OCI-LY3 (cell line): ENCODE measurements at regions not wholly inside any gene's neighbourhood (a gene's known extent, or its start where the extent isn't known, plus 50 kb on each side); places are given as distances from the start of the nearest gene placed in this dataset.

Experiments
- H2AFZ ChIP-seq: fragments of 200-600, 300-600 bp; shearing (Covaris generic); 2 replicates; pipeline ENCODE4 v1.6.0; 2014; ENCODE audit warnings: antibody characterized with exemption, low read depth, low read length
- H3K27ac ChIP-seq: fragments of 200-600, 300-600 bp; sonication (generic); 2 replicates; pipeline ENCODE4 v1.5.1; 2014; ENCODE audit warnings: mild to moderate bottlenecking, low read length, moderate library complexity, mixed read lengths
- H3K27me3 ChIP-seq: fragments of 200-600, 300-600 bp; sonication (generic); 2 replicates; pipeline ENCODE4 v1.6.1; 2014; ENCODE audit warnings: low read depth, low read length, mixed read lengths
- H3K36me3 ChIP-seq: fragments of 200-600, 300-600 bp; sonication (generic); replicated peaks from 2 replicates; pipeline ENCODE3; 2014; ENCODE audit warnings: low read depth, low read length, mixed read lengths
- H3K4me1 ChIP-seq: fragments of 300-600, 200-600 bp; sonication (generic); 2 replicates; pipeline ENCODE4 v1.6.1; 2014; ENCODE audit warnings: low read length, mixed read lengths
- H3K4me2 ChIP-seq: fragments of 200-600, 300-600 bp; sonication (generic); 2 replicates; pipeline ENCODE4 v1.6.1; 2014; ENCODE audit warnings: low read length, mixed read lengths
- H3K4me3 ChIP-seq: fragments of 300-600, 200-600 bp; sonication (generic); 2 replicates; pipeline ENCODE4 v1.5.1; 2014; ENCODE audit warnings: antibody characterized with exemption, mild to moderate bottlenecking, low read length, moderate library complexity
- H3K79me2 ChIP-seq: fragments of 300-600, 200-600 bp; shearing (Covaris generic); 2 replicates; pipeline ENCODE4 v1.6.1; 2014; ENCODE audit warnings: mild to moderate bottlenecking, low read length, mixed read lengths
- H3K9ac ChIP-seq: fragments of 300-600, 200-600 bp; shearing (Covaris generic); 2 replicates; pipeline ENCODE4 v1.6.0; 2014; ENCODE audit warnings: mild to moderate bottlenecking, low read length, moderate library complexity
- H3K9me3 ChIP-seq: fragments of 200-600, 300-600 bp; shearing (Covaris generic); 2 replicates; pipeline ENCODE4 v1.6.1; 2014; ENCODE audit warnings: low read length, mixed read lengths; ENCODE audit not compliant: insufficient read depth
- H4K20me1 ChIP-seq: fragments of 200-600, 300-600 bp; sonication (generic); 2 replicates; pipeline ENCODE4 v1.6.1; 2016; ENCODE audit warnings: low read length, mixed read lengths; ENCODE audit not compliant: insufficient read depth
- EZH2phosphoT487 ChIP-seq: fragments of 200-600 bp; shearing (Covaris generic); IDR thresholded peaks from 2 replicates; pipeline ENCODE4 v1.6.1; 2018; ENCODE audit warnings: antibody characterized with exemption, mixed run types, low read depth
- TF ChIP-seq, protein P1 (sequence below): fragments of 200-600, 300-600 bp; sonication (generic); IDR thresholded peaks from 2 replicates; pipeline ENCODE4 v1.5.1; 2014; ENCODE audit warnings: antibody characterized with exemption, low read length, low read depth

GRCh38 chr9:94164806-94165549 is 80.7 kb downstream of the PTPDC1 start:
- Histone ChIP-seq H2AFZ (peak overlapping the region; percentile 84), H3K9ac (peak overlapping the region; percentile 81), H3K27ac (no peak overlapping the region), H3K27me3 (no peaks in the 10 kb centered on the region), H3K4me3 (peak overlapping the region; percentile 85), H3K4me1 (peaks cover 29% of the 10 kb centered on the region), H4K20me1 (peaks cover 30% of the 10 kb centered on the region), H3K36me3 (peaks cover 10% of the 10 kb centered on the region), H3K79me2 (peaks cover 36% of the 10 kb centered on the region), H3K4me2 (peak overlapping the region; percentile 96), H3K9me3 (no peaks in the 10 kb centered on the region)
- TF ChIP-seq EZH2phosphoT487 = no peak
- TF ChIP-seq, protein P1, sequence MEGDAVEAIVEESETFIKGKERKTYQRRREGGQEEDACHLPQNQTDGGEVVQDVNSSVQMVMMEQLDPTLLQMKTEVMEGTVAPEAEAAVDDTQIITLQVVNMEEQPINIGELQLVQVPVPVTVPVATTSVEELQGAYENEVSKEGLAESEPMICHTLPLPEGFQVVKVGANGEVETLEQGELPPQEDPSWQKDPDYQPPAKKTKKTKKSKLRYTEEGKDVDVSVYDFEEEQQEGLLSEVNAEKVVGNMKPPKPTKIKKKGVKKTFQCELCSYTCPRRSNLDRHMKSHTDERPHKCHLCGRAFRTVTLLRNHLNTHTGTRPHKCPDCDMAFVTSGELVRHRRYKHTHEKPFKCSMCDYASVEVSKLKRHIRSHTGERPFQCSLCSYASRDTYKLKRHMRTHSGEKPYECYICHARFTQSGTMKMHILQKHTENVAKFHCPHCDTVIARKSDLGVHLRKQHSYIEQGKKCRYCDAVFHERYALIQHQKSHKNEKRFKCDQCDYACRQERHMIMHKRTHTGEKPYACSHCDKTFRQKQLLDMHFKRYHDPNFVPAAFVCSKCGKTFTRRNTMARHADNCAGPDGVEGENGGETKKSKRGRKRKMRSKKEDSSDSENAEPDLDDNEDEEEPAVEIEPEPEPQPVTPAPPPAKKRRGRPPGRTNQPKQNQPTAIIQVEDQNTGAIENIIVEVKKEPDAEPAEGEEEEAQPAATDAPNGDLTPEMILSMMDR = no peak

- no peak for TF ChIP-seq EZH2phosphoT487
- TF ChIP-seq, protein P1 = no peak
- Histone ChIP-seq H3K27me3 (no peaks in the 10 kb centered on the region), H3K4me3 (peak overlapping the region; percentile 85), H3K27ac (peak overlapping the region; percentile 93), H3K79me2 (peaks cover 44% of the 10 kb centered on the region), H3K9me3 (no peaks in the 10 kb centered on the region), H4K20me1 (peaks cover 38% of the 10 kb centered on the region), H3K36me3 (peaks cover 10% of the 10 kb centered on the region), H3K4me2 (peak overlapping the region; percentile 96), H3K9ac (peak overlapping the region; percentile 99), H3K4me1 (peaks cover 32% of the 10 kb centered on the region), H2AFZ (peak overlapping the region; percentile 84)
These were observed 81.5 kb downstream of the PTPDC1 start for GRCh38 chr9:94165592-94166235.

- H3K27me3 ChIP-seq = no peaks in the 10 kb centered on the region
- peaks cover 42% of the 10 kb centered on the region for H4K20me1 ChIP-seq
- peak overlapping the region; percentile 99 for H3K9ac ChIP-seq
- H3K36me3 ChIP-seq = peaks cover 10% of the 10 kb centered on the region
- H3K4me2 ChIP-seq = peak overlapping the region; percentile 51
- no peak overlapping the region for H2AFZ ChIP-seq
- peaks cover 32% of the 10 kb centered on the region for H3K4me1 ChIP-seq
- H3K9me3 ChIP-seq = no peaks in the 10 kb centered on the region
- H3K79me2 ChIP-seq = peaks cover 51% of the 10 kb centered on the region
- peak overlapping the region; percentile 93 for H3K27ac ChIP-seq
- H3K4me3 ChIP-seq = peak overlapping the region; percentile 83
- TF ChIP-seq EZH2phosphoT487 = no peak
- TF ChIP-seq, protein P1 = no peak
These were observed 82.1 kb downstream of the PTPDC1 start for GRCh38 chr9:94166236-94166975.

DNA sequence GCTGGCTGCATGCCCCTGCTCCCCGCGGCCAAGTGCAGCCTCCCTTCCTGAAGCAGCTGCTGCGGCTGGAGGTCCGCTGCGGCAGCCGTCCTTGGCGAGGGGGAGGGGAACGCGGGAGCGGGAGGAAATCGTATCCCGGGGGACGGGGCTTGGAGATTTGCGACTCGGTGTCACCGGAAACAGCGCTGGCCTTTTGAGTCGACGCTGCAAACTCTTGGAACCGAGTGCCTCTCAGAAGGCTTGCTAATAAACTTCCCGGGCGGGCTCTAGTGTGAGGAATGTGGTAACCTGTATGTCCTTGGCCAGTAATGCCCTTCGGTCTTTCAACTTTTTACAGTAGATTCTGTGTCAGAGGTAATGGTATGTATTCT is 82.7 kb downstream of the PTPDC1 start:
- H3K36me3 ChIP-seq = peaks cover 11% of the 10 kb centered on the region
- peak overlapping the region; percentile 85 for H3K9ac ChIP-seq
- no peak for TF ChIP-seq EZH2phosphoT487
- TF ChIP-seq, protein P1 = no peak
- H3K9me3 ChIP-seq = no peaks in the 10 kb centered on the region
- H3K4me1 ChIP-seq = peaks cover 35% of the 10 kb centered on the region
- peak overlapping the region; percentile 83 for H3K4me3 ChIP-seq
- peaks cover 46% of the 10 kb centered on the region for H4K20me1 ChIP-seq
- H3K27me3 ChIP-seq = no peaks in the 10 kb centered on the region
- peak overlapping the region; percentile 68 for H3K27ac ChIP-seq
- H3K4me2 ChIP-seq = peak overlapping the region; percentile 76
- H2AFZ ChIP-seq = no peak overlapping the region
- peaks cover 56% of the 10 kb centered on the region for H3K79me2 ChIP-seq
